K562 (cell line): ENCODE measurements at regions not wholly inside any gene's neighbourhood (a gene's known extent, or its start where the extent isn't known, plus 50 kb on each side); places are given as distances from the start of the nearest gene placed in this dataset.

Experiments
- ATAC-seq: fragments of 200-7000 bp; cut with Tn5 transposase; 3 replicates; pipeline ENCODE4 v1.9.1; 2020; ENCODE audit warnings: moderate library complexity
- BruUV-seq: library from RNA; stranded (reverse); fragments of 400-500 nt; replicated peaks from 2 replicates; lab custom pipeline; 2021; lab: Mats Ljungman, UMichigan
- CTCF ChIA-PET: fragments of 300-600 bp; formaldehyde crosslinking; extraction: SDS; loops from one replicate; lab custom pipeline; 2021; ENCODE audit warnings: low intra/inter-chr PET ratio; lab: Yijun Ruan, JAX
- POLR2A ChIA-PET: fragments of 300-600, 350-650 bp; sonication (Branson Sonifier 250); formaldehyde crosslinking; extraction: SDS; loops from one replicate; lab custom pipeline; 2021; ENCODE audit warnings: antibody characterized with exemption, inconsistent platforms; lab: Yijun Ruan, JAX
- DNase-seq, 4 experiments: peaks; one replicate each; pipeline versions ENCODE4 v3.0.0 to v3.0.0-alpha.2; 2011 to 2018; ENCODE audit warnings: low spot score in 3 of 4, mixed read lengths in 3 of 4; ENCODE audit errors: extremely low read depth in 1 of 4
- FAIRE-seq: peaks from 2 replicates; lab custom pipeline; 2011; peaks lifted over from hg19 to GRCh38; lab: Jason Lieb, UNC
- H2AFZ ChIP-seq: 2 replicates; pipeline ENCODE4 v1.6.0; 2011; ENCODE audit warnings: low read depth, low read length, control low read depth, inconsistent platforms
- H3K27ac ChIP-seq: fragments of 200-600 bp; 3 replicates; pipeline ENCODE4 v1.8.0; 2011; ENCODE audit warnings: low read depth, mild to moderate bottlenecking, control low read depth, inconsistent platforms, low read length, moderate library complexity, mixed read lengths; ENCODE audit errors: extremely low read depth
- H3K27me3 ChIP-seq, 2 experiments: fragments of 300-600 bp in 1 of 2; 2 replicates in 1 of 2; 3 replicates in 1 of 2; pipeline versions ENCODE4 v1.6.0 to v1.8.0; 2011; ENCODE audit warnings: inconsistent platforms in 2 of 2, low read length in 2 of 2, mild to moderate bottlenecking in 1 of 2, mixed read lengths in 1 of 2, moderate library complexity in 1 of 2; ENCODE audit not compliant: control insufficient read depth in 2 of 2, insufficient read depth in 2 of 2
- H3K36me3 ChIP-seq: fragments of 300-600 bp; 3 replicates; pipeline ENCODE4 v1.8.0; 2011; ENCODE audit warnings: mild to moderate bottlenecking, low read length, inconsistent platforms; ENCODE audit not compliant: control insufficient read depth, insufficient read depth
- H3K4me1 ChIP-seq, 2 experiments: fragments of 200-600 bp in 1 of 2; replicated peaks in 1 of 2; 2 replicates in 1 of 2; 3 replicates in 1 of 2; pipeline versions ENCODE4 v1.5.1 to v1.8.0; 2011; ENCODE audit warnings: inconsistent platforms in 2 of 2, low read length in 2 of 2, mild to moderate bottlenecking in 1 of 2, mixed read lengths in 1 of 2, moderate library complexity in 1 of 2; ENCODE audit not compliant: control insufficient read depth in 2 of 2, insufficient read depth in 2 of 2
- H3K4me2 ChIP-seq: 2 replicates; pipeline ENCODE4 v1.6.1; 2011; ENCODE audit warnings: low read length, control low read depth, inconsistent platforms, mixed read lengths; ENCODE audit not compliant: insufficient read depth
- H3K4me3 ChIP-seq: fragments of 200-600 bp; sonication (generic), shearing (Covaris generic); 2 replicates; pipeline ENCODE4 v1.5.1; 2016; ENCODE audit warnings: control low read depth, inconsistent platforms
- H3K79me2 ChIP-seq: fragments of 200-600 bp; 3 replicates; pipeline ENCODE4 v1.8.0; 2011; ENCODE audit warnings: low read length, inconsistent platforms; ENCODE audit not compliant: control insufficient read depth, insufficient read depth
- H3K9ac ChIP-seq, 2 experiments: 2 replicates each; pipeline versions ENCODE4 v1.6.0 to v1.6.1; 2011; ENCODE audit warnings: low read depth in 2 of 2, low read length in 2 of 2, control low read depth in 1 of 2, inconsistent platforms in 1 of 2, mild to moderate bottlenecking in 1 of 2, mixed read lengths in 1 of 2; ENCODE audit not compliant: insufficient read depth in 1 of 2
- H3K9me1 ChIP-seq: one replicate; pipeline ENCODE4 v1.6.0; 2011; ENCODE audit warnings: inconsistent platforms, mild to moderate bottlenecking, low read length, moderate library complexity; ENCODE audit not compliant: control insufficient read depth, insufficient read depth
- H3K9me3 ChIP-seq: replicated peaks from 2 replicates; pipeline ENCODE4 v1.5.1; 2011; ENCODE audit warnings: low read depth, low read length, inconsistent platforms; ENCODE audit not compliant: control insufficient read depth, insufficient read depth
- H4K20me1 ChIP-seq: replicated peaks from 2 replicates; pipeline ENCODE4 v1.6.1; 2011; ENCODE audit warnings: low read length, inconsistent platforms, mixed read lengths; ENCODE audit not compliant: control insufficient read depth, insufficient read depth
- E2F4 ChIP-seq: sonication (generic); formaldehyde crosslinking; IDR thresholded peaks from 2 replicates; pipeline ENCODE4 v1.8.0; 2022; ENCODE audit warnings: mild to moderate bottlenecking, low read depth, missing genetic modification reagents
- GABPB1 ChIP-seq: sonication (generic); formaldehyde crosslinking; IDR thresholded peaks from 2 replicates; pipeline ENCODE4 v1.8.0; 2022; ENCODE audit warnings: mild to moderate bottlenecking, missing genetic modification reagents
- GTF2F1 ChIP-seq: IDR thresholded peaks from 2 replicates; pipeline ENCODE4 v1.6.1; 2011; ENCODE audit warnings: low read depth, low read length, improper control_type of control experiment
- HMGN3 ChIP-seq: IDR thresholded peaks from 2 replicates; pipeline ENCODE4 v1.6.1; 2011; ENCODE audit warnings: borderline replicate concordance, low read depth, mild to moderate bottlenecking, mixed read lengths, low read length; ENCODE audit not compliant: insufficient read length; ENCODE audit errors: extremely low read depth
- MCM2 ChIP-seq: fragments of 450-650 bp; IDR thresholded peaks from 2 replicates; pipeline ENCODE4 v1.6.1; 2017; ENCODE audit warnings: low read depth, mild to moderate bottlenecking
- MLX ChIP-seq, 2 experiments: fragments of 450-650 bp in 1 of 2; sonication (generic) in 1 of 2; formaldehyde crosslinking; conservative IDR thresholded peaks; 2 replicates each; pipeline versions ENCODE4 v1.4.0 to v1.8.1; 2020 to 2022; ENCODE audit warnings: mild to moderate bottlenecking in 1 of 2, missing genetic modification reagents in 1 of 2
- SMAD3 ChIP-seq: fragments of 450-650 bp; formaldehyde crosslinking; conservative IDR thresholded peaks from 2 replicates; pipeline ENCODE4 v1.4.0; 2020; ENCODE audit warnings: mild to moderate bottlenecking
- SNRNP70 ChIP-seq: fragments of 200-400 bp; formaldehyde crosslinking; optimal IDR thresholded peaks from 2 replicates; pipeline ENCODE3; 2017; ENCODE audit warnings: low read depth, low read length
- TCF7 ChIP-seq: sonication (generic); IDR thresholded peaks from 2 replicates; pipeline ENCODE4 v1.6.1; 2016; ENCODE audit warnings: antibody characterized with exemption, borderline replicate concordance
- TOE1 ChIP-seq, 2 experiments: fragments of 450-650 bp in 1 of 2; sonication (generic) in 1 of 2; formaldehyde crosslinking in 1 of 2; IDR thresholded peaks; 2 replicates each; pipeline versions ENCODE4 v1.7.1 to v1.8.0; 2016 to 2022; ENCODE audit warnings: borderline replicate concordance in 2 of 2, mild to moderate bottlenecking in 2 of 2, antibody characterized with exemption in 1 of 2, inconsistent platforms in 1 of 2, low read depth in 1 of 2, missing genetic modification reagents in 1 of 2, moderate library complexity in 1 of 2
- TRIM24 ChIP-seq, 2 experiments: fragments of 450-650 bp; IDR thresholded peaks; 2 replicates each; pipeline ENCODE4 v1.6.1; 2016
- ZBTB8A ChIP-seq: fragments of 450-650 bp; IDR thresholded peaks from 2 replicates; pipeline ENCODE4 v1.6.1; 2018; ENCODE audit warnings: mild to moderate bottlenecking, moderate library complexity; ENCODE audit not compliant: partially characterized antibody
- ZNF175 ChIP-seq: fragments of 200-800 bp; sonication (Bioruptor generic); IDR thresholded peaks from 2 replicates; pipeline ENCODE4 v1.6.1; 2016; ENCODE audit warnings: low read depth, mild to moderate bottlenecking, missing genetic modification characterization, missing compliant biosample characterization
- ZNF518B ChIP-seq: fragments of 250-450 bp; sonication (Bioruptor Pico); IDR thresholded peaks from 2 replicates; pipeline ENCODE4 v1.5.0; 2021; ENCODE audit warnings: mild to moderate bottlenecking, moderate library complexity
- WGBS: fragments of 100-300 bp; shearing (Covaris generic); methylation state at CpG from one replicate; pipeline ENCODE4 v1.1.6; 2016; ENCODE audit warnings: low coverage, mixed read lengths; ENCODE audit not compliant: insufficient coverage; ENCODE audit errors: missing lambda C conversion rate; 5-methylcytosine and 5-hydroxymethylcytosine counted together
- in situ Hi-C: fragments of 300-500 bp; cut with MboI; formaldehyde crosslinking; loops from 4 replicates; pipeline ENCODE4 v1.15.0; 2018; ENCODE audit warnings: inconsistent platforms, mixed read lengths
- intact Hi-C: fragments of 100-400 bp; cut with micrococcal nuclease; formaldehyde crosslinking; loops from 2 replicates; pipeline ENCODE4 v1.14.2; 2022

- POLR2A ChIA-PET = interaction anchor here (1.0 kb wide), 1 partner anchor 10 kb away, joined by 4 read pairs; no protein-coding TSS in a partner anchor
- intact Hi-C loops (no loop called here), in situ Hi-C loops (loop anchor here (10.0 kb wide), 1 partner anchor 264 kb away; no protein-coding TSS in a partner anchor)
- CTCF ChIA-PET = no interaction called here
- Histone ChIP-seq H3K27me3 (peaks cover 4 to 5% of the 10 kb centered on the region in 2 experiments; a peak in 4 of 5 replicates), H3K36me3 (no peaks in the 10 kb centered on the region), H3K4me2 (no peak overlapping the region), H3K79me2 (no peaks in the 10 kb centered on the region), H3K4me1 (no peaks in the 10 kb centered on the region; a peak in 1 of 5 replicates), H4K20me1 (no peaks in the 10 kb centered on the region), H3K9me3 (no peaks in the 10 kb centered on the region), H3K27ac (no peak overlapping the region), H3K4me3 (no peak overlapping the region), H3K9ac (no peak overlapping the region), H3K9me1 (no peaks in the 10 kb centered on the region), H2AFZ (no peak overlapping the region)
- no TSS peak for BruUV-seq
- 50% methylated on average over 2 of the region's 2 CpGs for WGBS
- TF ChIP-seq E2F4 (CRISPR knock-in tag) (no peak), HMGN3 (no peak), TRIM24 (IDR thresholded peaks at IDR 0.05) (no peak), TCF7 (no peak), MLX (CRISPR knock-in tag; conservative IDR thresholded peaks at IDR 0.05) (no peak), SMAD3 (CRISPR knock-in tag) (no peak), ZBTB8A (no peak), TOE1 (IDR thresholded peaks at IDR 0.05; ENCODE audit: borderline replicate concordance) (no peak), TOE1 (CRISPR knock-in tag; IDR thresholded peaks at IDR 0.05; ENCODE audit: borderline replicate concordance, low read depth) (no peak), ZNF175 (CRISPR knock-in tag) (no peak), GTF2F1 (no peak), MCM2 (no peak), GABPB1 (CRISPR knock-in tag) (no peak), ZNF518B (CRISPR knock-in tag) (no peak), SNRNP70 (no peak)
- FAIRE-seq (no peak), DNase-seq (no peak), ATAC-seq (no peak)
These were observed 94.1 kb upstream of the PDE4B start for GRCh38 chr1:65698590-65698989.
